ENCODE measurements at regions not wholly inside any gene's neighbourhood (a gene's known extent, or its start where the extent isn't known, plus 50 kb on each side); places are given as distances from the start of the nearest gene placed in this dataset.

- no peak for ATAC-seq
Observed at GRCh38 chr18:57991552-57991951, 52.5 kb upstream of the NEDD4L start.

DNA sequence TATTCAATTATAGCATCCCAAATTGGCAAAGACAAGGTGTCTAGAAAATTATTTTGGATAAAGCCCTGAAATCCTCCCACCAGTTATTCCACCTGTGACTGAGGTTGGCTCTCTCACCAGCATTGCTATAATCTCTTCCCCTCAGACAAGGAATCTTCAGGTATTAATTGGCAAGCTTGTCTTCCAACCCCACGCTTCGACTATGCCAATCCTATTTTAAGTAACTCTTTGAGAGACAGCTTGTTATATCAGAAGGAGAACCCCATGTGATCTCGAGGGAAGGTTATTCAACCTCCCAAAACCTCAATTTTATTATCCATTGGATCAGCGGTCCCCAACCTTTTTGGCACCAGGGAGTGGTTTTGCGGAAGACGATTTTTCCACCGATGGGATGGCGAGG lies 54.5 kb upstream of the NEDD4L start:
- ATAC-seq: no peak

- no peak for ATAC-seq
Observed at GRCh38 chr18:57984490-57985115, 59.4 kb upstream of the NEDD4L start.

GRCh38 chr18:57983965-57984364 lies 60.1 kb upstream of the NEDD4L start:
- no peak for ATAC-seq

GRCh38 chr18:57983472-57983871 lies 60.6 kb upstream of the NEDD4L start:
- no peak for ATAC-seq

GRCh38 chr18:57982372-57983021 lies 61.5 kb upstream of the NEDD4L start:
- ATAC-seq: no peak

DNA sequence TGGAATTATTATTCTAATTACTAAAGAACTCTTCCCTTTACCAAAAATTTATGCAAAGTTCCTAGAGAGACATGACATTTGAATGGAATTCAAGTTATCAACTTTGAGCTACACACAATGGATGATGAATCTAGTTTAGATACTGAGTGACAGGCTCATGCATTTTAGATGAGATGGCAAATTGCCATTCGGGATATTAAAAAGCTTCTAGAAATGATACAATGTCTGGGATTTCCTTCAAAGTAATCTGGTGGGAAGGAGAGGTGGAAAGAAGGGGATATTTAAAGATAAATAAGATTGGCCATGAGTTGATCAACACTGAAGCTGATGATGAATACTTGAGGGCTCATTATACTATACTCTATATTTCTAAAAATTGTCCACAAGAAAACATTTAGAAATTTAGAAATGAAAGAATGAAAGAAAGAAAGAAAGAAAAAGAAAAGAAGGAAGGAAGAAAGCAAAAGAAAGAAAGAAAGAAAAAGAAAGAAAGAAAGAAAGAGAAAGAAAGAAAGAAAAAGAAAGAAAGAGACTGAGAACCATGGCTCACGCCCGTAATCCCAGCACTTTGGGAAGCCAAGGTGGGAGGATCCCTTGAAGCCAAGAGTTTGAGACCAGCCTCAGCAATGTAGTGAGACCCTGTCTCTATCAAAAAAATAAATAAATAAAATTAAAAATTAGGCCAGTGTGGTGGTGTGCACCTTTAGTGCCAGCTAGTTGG lies 62.6 kb upstream of the NEDD4L start:
- ATAC-seq: no peak

GRCh38 chr18:57980573-57981307 lies 63.3 kb upstream of the NEDD4L start:
- ATAC-seq: no peak

- no peak for ATAC-seq
Observed at GRCh38 chr18:57976230-57976773, 67.7 kb upstream of the NEDD4L start.

GRCh38 chr18:57975805-57976204 lies 68.2 kb upstream of the NEDD4L start:
- ATAC-seq: no peak

GRCh38 chr18:57974585-57975265 lies 69.3 kb upstream of the NEDD4L start:
- no peak for ATAC-seq

- no peak for ATAC-seq
Observed at GRCh38 chr18:57973889-57974288, 70.1 kb upstream of the NEDD4L start.

- no peak for ATAC-seq
Observed at GRCh38 chr18:57970356-57971095, 73.5 kb upstream of the NEDD4L start.

- no peak for ATAC-seq
Observed at GRCh38 chr18:57969824-57970223, 74.2 kb upstream of the NEDD4L start.

- no peak for ATAC-seq
Observed at GRCh38 chr18:57965246-57965645, 78.8 kb upstream of the NEDD4L start.

- ATAC-seq: no peak
Observed at GRCh38 chr18:57961876-57962505, 82.0 kb upstream of the NEDD4L start.

DNA sequence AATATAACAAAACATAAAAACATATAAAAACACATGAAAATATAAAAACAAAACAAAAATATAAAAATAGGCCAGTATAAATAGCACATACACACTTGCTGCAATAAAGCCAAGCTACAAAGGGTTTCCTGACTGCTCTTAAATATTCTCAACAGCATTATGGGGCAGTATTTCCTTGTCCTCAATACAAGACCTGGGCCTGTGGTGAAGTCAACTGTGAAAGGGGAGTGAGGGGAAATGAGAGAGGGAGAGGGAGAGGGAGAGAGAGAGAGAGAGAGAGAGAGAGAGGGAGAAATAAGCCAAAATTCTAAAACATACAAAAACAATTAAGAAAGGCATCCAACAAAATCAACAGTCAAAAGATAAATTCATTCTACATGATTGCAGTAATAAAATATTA lies 82.6 kb upstream of the NEDD4L start:
- no peak for ATAC-seq

DNA sequence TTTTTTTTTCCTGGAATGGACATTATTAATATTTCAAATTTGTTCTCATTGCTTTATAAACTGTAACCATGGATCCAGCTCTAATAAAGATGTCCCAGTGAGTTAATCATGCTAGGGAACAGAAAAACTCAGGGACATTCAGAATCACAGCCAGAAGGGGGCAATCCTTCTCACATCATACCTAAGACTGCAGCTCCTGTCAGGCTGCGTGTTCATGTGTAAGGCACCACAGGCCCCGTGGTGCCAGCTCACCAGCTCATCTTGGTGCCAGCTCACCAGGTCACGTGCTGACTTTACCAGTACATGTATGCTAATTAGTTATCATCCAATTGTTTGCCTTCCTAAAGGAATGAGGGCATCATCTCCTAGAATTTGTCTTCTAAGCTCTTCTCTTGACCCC lies 84.7 kb upstream of the NEDD4L start:
- ATAC-seq: no peak

- ATAC-seq: no peak
Observed at GRCh38 chr18:57957210-57957609, 86.8 kb upstream of the NEDD4L start.

DNA sequence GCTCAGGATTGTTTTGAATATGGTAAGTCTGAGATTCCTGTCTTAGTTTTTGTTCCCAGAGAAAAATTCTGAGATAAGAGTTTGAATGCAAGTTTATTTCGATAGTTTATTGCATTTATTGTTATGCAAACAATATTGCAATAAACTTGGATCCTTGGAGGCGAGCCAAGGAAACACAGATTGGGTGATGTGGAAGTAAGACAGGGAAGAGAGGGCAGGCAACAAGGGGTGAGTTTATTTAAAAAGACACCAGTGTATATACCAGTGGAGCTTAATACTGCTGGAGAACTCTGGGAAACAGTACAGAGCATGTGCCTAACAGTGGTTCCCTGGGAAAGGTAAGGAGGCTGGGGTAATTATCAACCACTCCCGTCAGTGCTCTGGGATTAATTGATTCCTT lies 87.5 kb upstream of the NEDD4L start:
- no peak for ATAC-seq

DNA sequence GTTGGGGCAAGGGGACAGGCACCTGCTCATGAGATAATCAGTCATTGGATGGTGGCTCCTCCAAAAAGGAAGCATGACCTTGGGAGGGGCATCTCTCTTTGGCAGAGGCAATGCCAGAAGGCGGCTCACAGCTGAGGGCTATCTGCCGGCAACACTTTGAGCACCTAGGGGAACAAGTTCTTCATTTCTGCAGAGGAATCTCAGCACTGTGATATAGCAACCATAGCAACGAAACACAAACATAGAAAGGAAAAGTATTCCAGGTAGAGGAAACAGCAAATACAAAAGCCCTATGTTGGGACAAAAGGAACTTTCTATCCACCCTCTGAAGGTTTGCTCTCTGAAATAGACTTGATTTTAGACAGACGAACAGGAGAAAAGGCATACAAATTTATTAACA lies 89.1 kb upstream of the NEDD4L start:
- no peak for ATAC-seq
